Dendritic cell treated with granulocyte-macrophage colony-stimulating factor and Interleukin-4, amounts not matched to agents 40 ng/mL and 50 ng/mL, for 4 days (primary cell): ENCODE measurements at regions not wholly inside any gene's neighbourhood (a gene's known extent, or its start where the extent isn't known, plus 50 kb on each side); places are given as distances from the start of the nearest gene placed in this dataset.

ENCODE experiments used
- H3K27ac Mint-ChIP-seq: one replicate; pipeline ENCODE4 v1.8.0; 2022; ENCODE audit warnings: mild to moderate bottlenecking, mixed read lengths
- H3K27me3 Mint-ChIP-seq: one replicate; pipeline ENCODE4 v1.8.0; 2022; ENCODE audit warnings: mild to moderate bottlenecking, mixed read lengths
- H3K36me3 Mint-ChIP-seq: one replicate; pipeline ENCODE4 v1.8.0; 2022; ENCODE audit warnings: low read depth, mixed read lengths
- H3K4me1 Mint-ChIP-seq: one replicate; pipeline ENCODE4 v1.8.0; 2022; ENCODE audit warnings: low read depth, mixed read lengths
- H3K4me3 Mint-ChIP-seq: one replicate; pipeline ENCODE4 v1.8.0; 2022; ENCODE audit warnings: mild to moderate bottlenecking, moderate library complexity, mixed read lengths
- H3K9me3 Mint-ChIP-seq: one replicate; pipeline ENCODE4 v1.8.0; 2022; ENCODE audit warnings: mixed read lengths
- intact Hi-C: fragments of 100-400 bp; cut with micrococcal nuclease; formaldehyde crosslinking; loops from one replicate; pipeline ENCODE4 v1.15.0; 2022

DNA sequence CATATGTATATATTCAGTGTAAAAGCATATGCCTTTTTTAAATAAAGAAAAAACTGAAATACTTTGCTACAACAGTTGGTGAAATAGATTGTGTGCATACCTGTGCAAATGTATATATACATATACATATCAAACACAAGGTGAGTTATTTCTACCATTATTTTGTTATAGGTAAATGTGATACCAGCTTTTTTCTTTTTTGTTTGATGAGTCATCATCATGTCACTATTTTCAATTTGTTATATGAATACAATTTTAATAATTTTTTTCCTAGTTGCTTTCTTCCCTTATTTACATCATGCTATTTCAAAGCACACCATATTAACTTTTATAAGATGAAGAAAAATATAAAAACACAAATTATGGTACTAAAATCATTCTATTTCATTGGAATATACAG lies 87.0 kb upstream of the STK17B start:
- intact Hi-C loops = no loop called here
- H3K4me1 Mint-ChIP-seq = peaks cover 21% of the 10 kb centered on the region
- no peak overlapping the region for H3K4me3 Mint-ChIP-seq
- no peak overlapping the region for H3K27ac Mint-ChIP-seq
- H3K9me3 Mint-ChIP-seq = no peaks in the 10 kb centered on the region
- H3K36me3 Mint-ChIP-seq = no peaks in the 10 kb centered on the region
- H3K27me3 Mint-ChIP-seq = no peaks in the 10 kb centered on the region

DNA sequence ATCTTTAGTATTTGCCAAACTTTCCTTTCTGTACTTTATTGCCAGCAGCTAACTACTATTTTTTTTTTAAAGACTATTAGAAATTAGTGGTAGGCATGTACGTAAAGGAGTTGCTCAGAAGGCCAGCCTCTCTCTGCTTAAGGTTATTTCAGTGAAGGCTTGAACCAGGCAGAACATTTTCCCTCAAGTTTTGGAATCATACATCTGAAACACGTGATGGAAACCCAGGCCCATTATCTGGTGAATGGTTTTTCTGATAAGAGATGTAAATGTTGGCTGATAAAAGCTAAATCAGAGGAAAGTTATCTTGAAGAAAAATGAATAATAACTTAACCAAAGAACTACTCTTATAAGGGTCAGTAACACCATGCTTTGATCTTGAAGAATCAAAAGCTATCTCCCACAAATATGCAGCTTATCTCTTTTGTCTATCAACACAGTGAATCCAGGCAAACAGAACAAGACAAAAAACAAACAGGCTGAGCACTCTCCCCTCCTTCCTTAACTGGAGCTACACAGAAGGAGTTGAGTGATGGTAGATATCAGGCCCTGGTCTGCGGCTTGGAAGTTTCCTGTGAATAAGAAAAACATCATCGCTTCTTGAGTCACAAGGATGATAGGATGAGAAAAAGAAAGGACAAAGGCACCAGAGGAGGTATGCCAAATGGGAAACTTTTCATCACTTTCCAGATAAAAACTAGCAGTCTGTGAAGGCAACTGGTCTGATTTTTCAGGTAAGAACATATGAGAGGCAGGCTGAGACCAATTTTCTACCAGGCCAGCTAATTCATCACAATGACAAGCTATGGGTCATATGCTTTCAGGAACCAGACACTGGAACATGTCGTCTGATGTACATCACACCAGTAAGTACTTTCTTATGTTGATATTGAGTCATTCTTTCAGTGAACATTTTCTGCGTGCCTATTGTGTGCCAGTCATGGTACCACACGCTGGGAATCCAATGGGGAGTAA lies 88.4 kb upstream of the STK17B start:
- Mint-ChIP-seq H3K4me1 (peaks cover 20% of the 10 kb centered on the region), H3K4me3 (no peak overlapping the region), H3K27ac (peak overlapping the region; percentile 56), H3K27me3 (no peaks in the 10 kb centered on the region), H3K9me3 (no peaks in the 10 kb centered on the region), H3K36me3 (no peaks in the 10 kb centered on the region)
- intact Hi-C loops = no loop called here

DNA sequence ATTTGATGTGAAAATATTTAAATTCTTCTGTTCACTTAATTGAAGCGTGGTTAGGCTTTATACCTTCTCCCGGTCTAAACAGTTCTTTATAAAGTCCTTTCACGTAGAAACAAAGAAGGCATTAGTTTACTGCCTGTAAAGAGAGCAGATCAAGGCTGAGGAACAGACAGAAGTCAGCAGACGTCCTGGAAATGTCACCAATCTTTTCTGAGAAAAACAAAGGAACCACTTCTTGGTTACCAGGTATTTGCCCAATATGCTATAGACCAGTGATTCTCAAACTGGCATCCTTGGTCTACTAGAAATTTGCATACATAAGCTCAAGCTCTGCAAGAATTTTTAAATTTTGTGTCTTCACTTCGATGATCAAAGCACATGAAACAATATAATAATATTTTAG lies 89.2 kb upstream of the STK17B start:
- Mint-ChIP-seq H3K36me3 (no peaks in the 10 kb centered on the region), H3K27me3 (no peaks in the 10 kb centered on the region), H3K4me3 (no peak overlapping the region), H3K4me1 (peaks cover 23% of the 10 kb centered on the region), H3K27ac (peak overlapping the region; percentile 56), H3K9me3 (no peaks in the 10 kb centered on the region)
- intact Hi-C loops = no loop called here

DNA sequence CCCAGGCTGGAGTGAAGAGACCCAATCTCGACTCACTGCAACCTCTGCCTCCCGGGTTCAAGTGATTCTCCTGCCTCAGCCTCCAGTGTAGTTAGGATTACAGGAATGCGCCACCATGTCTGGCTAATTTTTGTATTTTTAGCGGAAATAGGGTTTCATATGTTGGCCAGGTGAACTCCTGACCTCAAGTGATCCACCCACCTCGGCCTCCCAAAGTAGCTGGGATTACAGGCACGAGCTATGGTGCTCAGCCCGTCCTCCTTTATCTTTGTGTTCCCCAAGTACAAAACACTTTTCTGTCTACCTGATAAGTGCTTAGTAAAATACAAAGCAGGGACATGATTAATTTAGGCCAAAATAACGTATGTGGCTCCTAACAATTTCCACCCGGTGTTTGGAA lies 91.2 kb upstream of the STK17B start:
- Mint-ChIP-seq H3K27me3 (no peaks in the 10 kb centered on the region), H3K4me1 (peaks cover 34% of the 10 kb centered on the region), H3K9me3 (no peaks in the 10 kb centered on the region), H3K27ac (peak overlapping the region; percentile 89), H3K4me3 (peak overlapping the region; percentile 32), H3K36me3 (no peaks in the 10 kb centered on the region)
- intact Hi-C loops = loop anchor here (1.0 kb wide), 3 partner anchors 20 to 92 kb away; no protein-coding TSS in a partner anchor

DNA sequence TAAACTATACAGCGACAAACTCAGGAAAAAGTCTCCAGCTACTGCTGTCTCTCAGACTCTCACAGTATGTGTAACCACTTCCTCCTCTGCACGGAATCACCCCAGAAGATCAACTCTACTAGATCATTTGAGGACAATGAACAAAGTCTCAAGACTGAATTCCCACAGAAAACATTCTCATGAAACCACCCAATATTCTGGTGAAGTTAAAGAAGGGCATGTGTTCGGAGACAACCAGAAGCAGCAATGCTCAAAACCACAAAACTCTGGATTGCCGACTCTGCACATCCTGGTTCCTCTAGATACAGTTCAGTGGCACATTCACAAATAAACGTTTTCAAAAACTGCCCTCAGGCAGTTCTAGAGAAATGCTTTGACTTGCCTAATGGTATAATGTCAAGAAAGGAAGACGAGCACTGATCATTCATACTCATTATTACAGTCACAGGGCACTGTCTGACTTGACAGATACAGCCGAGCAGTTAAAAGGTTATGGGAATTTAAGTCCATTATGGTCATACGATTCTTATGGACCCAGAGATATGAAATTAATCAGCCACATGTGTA lies 91.9 kb upstream of the STK17B start:
- peak overlapping the region; percentile 32 for H3K4me3 Mint-ChIP-seq
- intact Hi-C loops = loop anchor here (1.0 kb wide), 3 partner anchors 21 to 93 kb away; no protein-coding TSS in a partner anchor
- H3K36me3 Mint-ChIP-seq = no peaks in the 10 kb centered on the region
- no peaks in the 10 kb centered on the region for H3K9me3 Mint-ChIP-seq
- H3K27ac Mint-ChIP-seq = peak overlapping the region; percentile 89
- H3K4me1 Mint-ChIP-seq = peaks cover 38% of the 10 kb centered on the region
- H3K27me3 Mint-ChIP-seq = no peaks in the 10 kb centered on the region

DNA sequence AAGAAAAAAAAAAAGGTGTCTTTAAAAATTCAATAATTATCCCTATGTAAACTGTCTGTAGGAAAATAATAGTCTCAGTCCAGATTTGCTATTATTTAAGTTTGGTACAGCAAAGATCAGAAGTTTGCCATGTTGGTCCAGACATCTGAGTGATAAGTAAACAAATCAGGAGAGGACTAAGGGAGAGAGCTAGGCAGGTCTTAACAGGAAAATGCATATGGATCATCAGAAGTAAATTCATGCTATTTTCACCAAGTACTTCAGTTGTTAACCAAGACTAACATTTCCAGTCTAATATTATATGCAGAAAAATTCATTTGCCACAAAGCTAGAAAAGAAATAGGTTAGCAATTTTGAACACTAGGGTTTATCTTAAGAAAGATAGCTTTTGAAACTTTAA lies 95.0 kb upstream of the STK17B start:
- H3K4me1 Mint-ChIP-seq = peaks cover 46% of the 10 kb centered on the region
- no peaks in the 10 kb centered on the region for H3K27me3 Mint-ChIP-seq
- no peaks in the 10 kb centered on the region for H3K9me3 Mint-ChIP-seq
- intact Hi-C loops = no loop called here
- H3K4me3 Mint-ChIP-seq = no peak overlapping the region
- H3K36me3 Mint-ChIP-seq = no peaks in the 10 kb centered on the region
- no peak overlapping the region for H3K27ac Mint-ChIP-seq

DNA sequence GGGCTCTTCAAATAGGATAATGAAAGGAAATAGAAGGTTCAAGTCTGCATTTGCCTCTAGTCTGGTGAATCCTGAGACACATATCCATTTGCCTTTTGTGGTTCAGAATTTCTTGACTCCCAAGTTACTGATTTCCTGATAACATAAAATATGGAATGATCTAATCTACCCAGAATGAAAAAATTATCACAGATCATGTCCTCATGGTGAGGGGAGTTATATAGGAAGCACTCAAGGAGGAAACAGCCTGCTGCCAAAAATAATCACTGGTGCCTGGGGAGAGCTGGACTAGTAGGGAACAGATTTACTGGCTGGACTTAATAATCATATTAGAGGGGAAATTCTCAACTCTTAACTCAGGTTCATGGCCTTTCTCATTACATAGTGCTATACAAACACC lies 95.5 kb upstream of the STK17B start:
- Mint-ChIP-seq H3K36me3 (no peaks in the 10 kb centered on the region), H3K4me1 (peaks cover 46% of the 10 kb centered on the region), H3K4me3 (no peak overlapping the region), H3K9me3 (no peaks in the 10 kb centered on the region), H3K27ac (no peak overlapping the region), H3K27me3 (no peaks in the 10 kb centered on the region)
- intact Hi-C loops = no loop called here

DNA sequence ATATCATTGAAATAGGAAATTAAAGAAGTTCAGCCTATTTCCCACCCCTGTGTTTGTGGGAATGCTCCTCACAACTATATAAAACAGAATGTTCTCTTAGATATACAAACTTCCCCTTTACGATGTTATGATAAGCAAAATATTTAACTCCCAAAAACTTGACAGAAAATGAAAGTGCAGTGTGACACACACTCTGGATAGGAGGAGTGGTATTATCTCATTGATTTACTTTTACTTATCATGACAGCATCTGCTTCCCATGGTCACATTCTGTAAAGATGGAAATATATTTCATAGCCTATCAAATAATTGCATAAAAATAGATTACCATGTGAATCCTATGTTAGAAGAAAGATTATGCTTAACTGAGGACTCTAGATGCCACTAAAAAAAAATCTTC lies 96.6 kb upstream of the STK17B start:
- Mint-ChIP-seq H3K27ac (peak overlapping the region; percentile 89), H3K4me1 (peaks cover 38% of the 10 kb centered on the region), H3K9me3 (no peaks in the 10 kb centered on the region), H3K36me3 (no peaks in the 10 kb centered on the region), H3K4me3 (peak overlapping the region; percentile 40), H3K27me3 (no peaks in the 10 kb centered on the region)
- intact Hi-C loops = loop anchor here (1.0 kb wide), 1 partner anchor 26 kb away; no protein-coding TSS in a partner anchor

DNA sequence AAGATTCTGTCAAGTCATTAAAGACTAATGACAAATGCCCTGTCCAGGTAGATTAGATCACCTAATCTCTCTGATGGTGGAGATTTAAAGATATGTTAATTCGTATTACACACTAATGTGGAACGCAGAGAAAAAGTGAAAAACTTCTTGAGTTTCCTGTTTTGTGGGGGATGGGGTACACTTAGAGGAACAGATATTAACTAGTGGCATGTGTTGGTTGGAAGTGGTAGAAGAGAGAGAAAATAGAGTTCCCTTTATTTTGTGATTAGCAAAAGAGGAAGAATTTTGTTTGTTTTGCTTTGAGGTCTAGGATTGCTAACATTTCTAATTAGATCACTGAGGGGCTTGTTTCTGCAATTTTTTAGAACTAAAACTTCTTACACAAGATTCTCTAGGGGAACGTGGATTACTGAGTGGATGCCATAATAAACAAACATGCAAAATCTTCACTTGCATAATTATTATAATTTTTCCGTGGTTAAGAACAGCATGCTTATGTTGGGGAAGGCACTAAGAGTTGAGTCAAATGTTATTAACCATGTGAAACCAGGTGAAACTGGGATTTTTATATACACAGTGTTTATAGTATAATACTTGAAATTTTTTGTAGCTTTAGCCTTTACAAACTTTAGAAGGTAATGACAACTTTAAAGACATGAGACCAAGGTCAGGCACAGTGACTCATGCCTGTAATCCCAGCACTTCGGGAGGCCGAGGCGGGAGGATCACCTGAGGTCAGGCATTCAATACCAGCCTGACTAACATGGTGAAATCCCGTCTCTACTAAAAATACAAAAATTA lies 97.4 kb upstream of the STK17B start:
- Mint-ChIP-seq H3K4me1 (peaks cover 38% of the 10 kb centered on the region), H3K27me3 (no peaks in the 10 kb centered on the region), H3K36me3 (no peaks in the 10 kb centered on the region), H3K9me3 (no peaks in the 10 kb centered on the region), H3K4me3 (peak overlapping the region; percentile 40), H3K27ac (peak overlapping the region; percentile 89)
- intact Hi-C loops = loop anchor here (1.0 kb wide), 1 partner anchor 26 kb away; no protein-coding TSS in a partner anchor

DNA sequence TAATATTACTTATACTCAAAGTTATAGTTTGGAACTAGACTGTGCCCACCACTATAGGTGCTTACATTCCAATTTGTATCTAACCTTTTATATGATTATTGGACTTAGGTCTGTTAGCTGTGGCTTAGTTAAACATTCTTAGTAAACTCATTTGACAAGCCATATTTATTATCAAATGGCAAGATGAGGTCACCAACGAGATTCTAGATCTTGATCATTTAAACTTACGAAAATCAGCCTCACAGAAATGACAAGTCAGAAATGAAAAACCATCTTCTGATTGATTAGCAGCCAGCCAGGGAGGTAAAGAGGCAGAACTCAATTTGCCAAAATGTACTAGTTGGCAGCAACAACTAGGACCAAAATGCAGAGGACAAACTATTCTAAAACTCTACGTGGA lies 100.4 kb upstream of the STK17B start:
- H3K27me3 Mint-ChIP-seq = no peaks in the 10 kb centered on the region
- intact Hi-C loops = no loop called here
- no peaks in the 10 kb centered on the region for H3K36me3 Mint-ChIP-seq
- H3K27ac Mint-ChIP-seq = no peak overlapping the region
- H3K4me1 Mint-ChIP-seq = peaks cover 56% of the 10 kb centered on the region
- no peak overlapping the region for H3K4me3 Mint-ChIP-seq
- H3K9me3 Mint-ChIP-seq = no peaks in the 10 kb centered on the region

DNA sequence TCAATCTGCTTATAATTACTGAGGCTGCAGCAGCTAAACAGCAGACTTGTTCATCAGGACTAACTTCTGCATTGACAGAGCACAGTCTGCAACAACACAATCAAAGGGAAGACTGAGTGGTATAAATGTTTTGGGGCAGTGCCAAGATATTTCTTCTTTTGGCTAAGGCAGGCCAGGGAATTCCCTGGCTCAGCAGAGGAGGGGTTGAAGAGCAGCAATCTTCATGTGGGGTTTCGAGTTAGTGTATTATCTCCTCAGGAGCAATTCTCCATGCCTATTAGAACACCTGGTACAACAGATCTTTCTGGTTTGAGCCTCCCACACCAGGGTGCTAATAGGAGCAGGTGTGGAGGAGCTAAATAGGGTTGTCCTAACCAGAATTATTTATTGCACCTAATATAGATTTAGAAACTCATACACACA lies 103.0 kb upstream of the STK17B start:
- peak overlapping the region; percentile 60 for H3K27ac Mint-ChIP-seq
- H3K36me3 Mint-ChIP-seq = no peaks in the 10 kb centered on the region
- H3K27me3 Mint-ChIP-seq = peaks cover 2% of the 10 kb centered on the region
- H3K9me3 Mint-ChIP-seq = no peaks in the 10 kb centered on the region
- intact Hi-C loops = no loop called here
- H3K4me1 Mint-ChIP-seq = peaks cover 35% of the 10 kb centered on the region
- H3K4me3 Mint-ChIP-seq = no peak overlapping the region

DNA sequence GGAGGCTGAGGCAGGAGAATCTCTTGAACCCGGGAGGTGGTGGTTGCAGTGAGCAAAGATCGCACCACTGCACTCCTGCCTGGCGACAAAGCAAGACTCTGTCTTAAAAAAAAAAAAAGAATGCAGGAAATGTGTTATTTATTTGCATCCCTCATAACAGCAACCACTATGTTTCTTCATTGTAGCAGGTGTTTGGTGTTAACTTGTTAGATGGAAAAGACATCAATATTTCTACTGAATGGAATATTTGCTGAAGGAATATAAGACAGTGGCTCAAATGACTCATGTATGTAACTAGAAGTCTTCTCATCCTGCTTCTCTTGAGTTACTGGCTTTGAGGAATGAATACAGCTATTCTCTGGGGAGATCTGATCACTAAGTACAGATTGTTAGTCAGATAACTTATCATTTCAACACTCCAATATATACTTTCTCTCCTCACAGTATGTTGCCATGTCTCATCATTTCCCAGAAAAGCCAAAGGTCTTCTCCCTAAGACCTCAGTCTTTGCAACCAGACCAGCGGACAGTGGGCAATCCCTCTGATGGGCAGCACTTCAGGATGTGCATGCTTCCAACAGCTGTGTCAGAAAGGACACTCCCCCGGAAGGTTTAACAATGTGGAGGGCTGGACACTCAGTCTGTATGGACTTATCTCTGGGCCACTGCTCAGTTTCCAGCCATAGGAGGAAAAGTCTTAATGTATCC lies 104.4 kb upstream of the STK17B start:
- Mint-ChIP-seq H3K4me3 (no peak overlapping the region), H3K9me3 (no peaks in the 10 kb centered on the region), H3K4me1 (peaks cover 25% of the 10 kb centered on the region), H3K27me3 (peaks cover 2% of the 10 kb centered on the region), H3K27ac (peak overlapping the region; percentile 69), H3K36me3 (no peaks in the 10 kb centered on the region)
- intact Hi-C loops = loop anchor here (5.0 kb wide), 3 partner anchors 123 to 198 kb away; no protein-coding TSS in a partner anchor

DNA sequence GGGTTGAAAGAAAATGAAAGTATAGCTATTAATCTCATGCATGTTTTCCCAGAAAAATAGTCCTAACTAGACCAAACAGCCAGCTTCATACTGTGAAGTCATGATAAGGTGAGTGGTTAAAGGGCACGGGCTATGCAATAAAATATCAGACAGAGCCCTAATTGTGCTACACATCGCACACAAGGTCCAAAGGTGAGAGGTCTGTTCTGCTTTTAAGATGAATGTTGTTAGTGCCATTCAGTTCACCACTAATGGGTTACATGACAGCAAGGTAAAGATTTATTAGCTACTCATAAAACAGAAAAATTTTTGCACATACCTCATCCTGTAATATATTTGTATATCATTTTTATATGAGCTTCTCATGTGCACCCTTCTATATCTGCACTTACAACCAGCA lies 105.0 kb upstream of the STK17B start:
- intact Hi-C loops = loop anchor here (5.0 kb wide), 3 partner anchors 124 to 199 kb away; no protein-coding TSS in a partner anchor
- H3K4me1 Mint-ChIP-seq = peaks cover 25% of the 10 kb centered on the region
- peaks cover 2% of the 10 kb centered on the region for H3K27me3 Mint-ChIP-seq
- no peaks in the 10 kb centered on the region for H3K9me3 Mint-ChIP-seq
- H3K36me3 Mint-ChIP-seq = no peaks in the 10 kb centered on the region
- H3K27ac Mint-ChIP-seq = peak overlapping the region; percentile 69
- H3K4me3 Mint-ChIP-seq = no peak overlapping the region
